SIG-M5 (cell line): ENCODE measurements at regions not wholly inside any gene's neighbourhood (a gene's known extent, or its start where the extent isn't known, plus 50 kb on each side); places are given as distances from the start of the nearest gene placed in this dataset.
"Not testable (repeated sequence)": the region's sequence is repeated elsewhere in the genome, so short reads cannot be mapped to it uniquely, and the experiment has no call there.

Experiments used
- DNase-seq: peaks from one replicate; lab custom pipeline; 2025; lab: John Stamatoyannopoulos, UW

- not testable (repeated sequence) for DNase-seq
Observed at GRCh38 chr13:89215319-89215718, 1544.1 kb downstream of the SLITRK5 start.

GRCh38 chr13:89217813-89218212 lies 1546.6 kb downstream of the SLITRK5 start:
- no peak for DNase-seq

- no peak for DNase-seq
Observed at GRCh38 chr13:89221557-89222158, 1550.5 kb downstream of the SLITRK5 start.

GRCh38 chr13:89227356-89227755 lies 1556.2 kb downstream of the SLITRK5 start:
- no peak for DNase-seq

DNA sequence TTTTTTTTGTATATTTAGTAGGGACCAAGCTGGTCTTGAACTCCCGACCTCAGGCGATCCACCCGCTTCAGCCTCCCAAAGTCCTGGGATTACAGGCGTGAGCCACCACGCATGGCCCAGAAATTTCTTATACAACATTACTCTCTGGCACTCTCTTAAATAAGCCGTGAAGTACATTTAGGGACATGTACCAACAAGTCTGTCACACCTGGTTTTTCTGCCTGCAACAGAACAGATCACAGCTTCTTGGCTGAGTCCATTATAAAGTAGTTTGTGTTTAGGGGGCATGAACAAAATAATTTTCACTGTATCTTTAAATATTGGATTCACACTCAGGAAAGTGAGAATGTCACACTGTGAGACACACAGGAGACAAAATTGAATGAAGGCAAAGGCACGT lies 1567.3 kb downstream of the SLITRK5 start:
- DNase-seq, result no peak

- no peak for DNase-seq
Observed at GRCh38 chr13:89239361-89240127, 1568.4 kb downstream of the SLITRK5 start.

DNA sequence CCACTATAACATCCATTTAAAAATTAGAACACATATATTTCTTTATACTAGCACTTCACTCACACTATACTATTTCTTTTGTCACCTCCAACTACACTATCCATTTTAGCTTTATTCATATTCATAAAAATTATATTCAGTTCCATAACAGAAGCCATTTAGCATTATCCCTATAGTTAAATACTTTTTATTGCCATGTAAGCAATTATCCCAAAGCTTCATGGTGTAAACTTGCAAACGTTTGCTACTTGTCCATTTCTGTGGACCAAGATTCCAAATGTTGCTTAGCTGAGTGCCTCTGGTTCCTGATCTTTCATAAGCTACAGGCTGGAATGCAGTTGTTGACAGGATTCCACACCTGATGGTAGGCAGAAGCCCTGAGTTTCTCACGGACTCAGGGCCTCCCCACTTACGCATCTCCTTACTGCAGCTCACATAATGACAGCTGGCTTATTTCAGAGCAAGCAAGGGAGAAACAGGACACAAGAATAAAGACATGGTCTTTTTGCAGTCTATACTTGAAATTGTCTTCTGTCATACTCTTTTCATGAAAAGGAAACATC lies 1584.8 kb downstream of the SLITRK5 start:
- no peak for DNase-seq

DNA sequence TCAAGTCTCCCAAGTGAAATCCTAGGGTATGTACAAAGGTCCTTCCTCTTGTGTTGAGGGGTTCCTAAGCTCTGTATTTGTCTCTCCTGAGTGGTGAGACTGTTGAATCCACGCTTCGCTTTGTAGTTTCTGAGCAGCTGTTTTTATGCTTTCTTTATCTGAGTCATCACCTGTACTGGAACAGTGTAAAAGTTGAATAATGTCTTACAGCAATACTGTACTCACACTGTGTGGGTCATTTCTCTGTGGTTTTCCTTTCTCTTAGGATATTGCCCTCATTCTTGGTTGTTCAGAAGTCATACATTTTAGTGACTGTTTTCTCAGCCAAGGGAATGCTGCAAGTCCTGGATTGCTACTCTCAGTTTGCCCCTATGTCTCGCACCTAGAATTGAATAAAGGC lies 1596.6 kb downstream of the SLITRK5 start:
- DNase-seq, result no peak

DNA sequence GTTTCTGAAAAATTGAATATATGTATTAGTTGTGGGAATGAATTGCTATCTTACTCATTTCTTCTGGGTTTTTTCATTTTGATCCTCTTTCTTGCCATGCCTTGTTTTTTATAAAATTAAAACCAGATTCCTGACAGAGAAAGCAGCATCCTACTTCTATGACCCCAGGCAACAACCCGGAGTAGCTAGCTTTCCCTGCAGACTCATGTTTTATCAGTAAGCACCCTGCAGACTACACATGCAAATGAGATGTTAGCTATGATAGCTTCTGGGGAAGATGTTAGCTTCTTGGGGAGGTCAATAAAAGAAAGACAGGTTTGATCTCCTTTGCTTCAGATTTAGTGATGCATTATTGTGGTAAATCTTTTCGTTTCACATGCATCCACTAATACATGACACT lies 1598.6 kb downstream of the SLITRK5 start:
- no peak for DNase-seq

GRCh38 chr13:89270736-89271135 lies 1599.6 kb downstream of the SLITRK5 start:
- no peak for DNase-seq

- no peak for DNase-seq
Observed at GRCh38 chr13:89279374-89279773, 1608.2 kb downstream of the SLITRK5 start.

DNA sequence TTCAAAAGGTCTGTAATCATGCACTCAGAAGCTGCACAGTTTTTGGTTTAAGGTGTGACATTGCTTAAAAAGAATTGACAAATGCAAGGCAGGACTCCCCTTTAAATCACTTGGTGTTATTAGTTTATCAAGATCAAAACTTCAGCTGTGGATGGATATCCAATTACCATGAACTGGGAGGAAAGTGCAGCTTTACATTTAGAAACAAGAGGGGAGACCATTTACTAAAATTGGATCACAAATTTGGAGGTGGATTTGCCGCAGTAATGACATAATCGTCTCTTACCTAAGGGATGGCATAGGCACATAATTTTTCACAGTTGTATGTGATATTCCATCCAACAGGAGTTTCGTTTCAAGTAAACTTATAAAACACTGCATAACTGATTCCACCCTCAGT lies 1610.2 kb downstream of the SLITRK5 start:
- no peak for DNase-seq

DNA sequence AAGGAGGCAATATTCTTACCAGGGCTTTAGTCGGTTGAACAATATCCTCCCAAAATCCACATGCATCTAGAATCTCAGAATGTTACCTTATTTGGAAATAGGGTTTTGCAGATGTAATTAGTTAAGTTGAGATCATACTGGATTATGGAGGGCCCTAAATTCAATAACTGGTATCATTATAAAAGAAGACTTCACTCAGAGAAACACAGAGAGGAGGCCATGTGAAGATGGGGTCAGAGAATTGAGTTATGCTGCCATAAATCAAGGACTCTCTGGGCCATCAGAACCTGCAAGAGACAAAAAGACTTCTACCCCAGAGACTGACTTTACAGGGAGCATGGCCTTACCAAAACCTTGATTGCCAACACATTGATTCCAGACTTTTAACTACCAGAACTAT lies 1611.1 kb downstream of the SLITRK5 start:
- no peak for DNase-seq

DNA sequence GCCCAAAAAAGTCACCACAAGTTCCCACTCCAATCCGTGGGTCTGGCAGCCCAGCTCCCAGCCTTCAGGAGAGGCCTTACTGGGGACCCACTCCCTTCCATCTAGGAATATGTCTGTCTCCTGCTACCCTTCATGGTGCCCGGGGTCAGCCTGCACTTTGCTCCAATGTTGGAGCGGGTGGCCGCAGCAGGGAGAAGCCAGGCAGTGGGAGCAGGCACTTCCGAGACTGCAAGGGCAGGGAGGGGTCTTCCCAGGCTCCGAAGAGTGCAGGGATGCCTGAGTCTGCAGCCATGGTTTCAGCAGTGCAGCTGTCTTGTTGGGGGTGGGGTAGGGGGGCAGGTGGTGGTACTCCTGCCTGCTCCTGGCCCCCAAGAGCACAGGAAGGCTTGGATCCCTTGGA lies 1616.2 kb downstream of the SLITRK5 start:
- no peak for DNase-seq

DNA sequence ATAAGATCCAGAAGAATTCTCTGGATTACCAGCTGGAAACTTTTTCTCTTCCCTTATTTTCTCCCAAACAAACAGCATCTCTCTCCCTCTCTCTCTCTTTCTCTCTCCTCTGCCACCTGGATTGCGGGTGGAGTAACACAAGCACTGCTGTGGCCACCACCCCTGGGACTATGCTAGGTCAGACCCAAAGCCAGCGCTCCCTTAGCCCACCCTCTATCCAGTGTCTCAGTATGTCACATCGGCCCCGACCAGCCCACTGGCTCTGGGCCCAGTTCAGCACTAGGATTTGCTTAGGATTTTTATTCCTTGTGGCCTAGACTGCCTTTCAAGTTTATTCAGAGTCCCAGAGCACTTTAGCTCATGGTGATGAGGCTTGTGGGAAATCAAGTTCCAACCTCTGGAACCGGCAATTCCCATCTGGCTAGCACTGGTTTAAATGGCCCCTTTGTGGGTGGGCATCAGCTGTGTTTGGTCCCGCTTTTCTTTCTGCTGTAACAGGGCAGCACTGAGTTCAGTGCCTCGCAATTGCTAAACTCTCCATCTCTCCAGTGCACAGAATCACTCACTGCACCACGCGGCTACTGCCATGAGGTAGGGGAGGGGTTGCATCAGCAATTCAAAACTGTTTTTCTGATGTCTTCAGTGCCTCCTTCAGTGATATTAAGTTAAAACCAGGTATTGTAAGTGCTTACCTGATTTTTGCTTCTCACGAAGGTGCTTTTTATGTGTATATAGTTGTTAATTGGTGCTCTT lies 1623.1 kb downstream of the SLITRK5 start:
- DNase-seq, result no peak

- DNase-seq, result no peak
Observed at GRCh38 chr13:89307278-89307677, 1636.1 kb downstream of the SLITRK5 start.

GRCh38 chr13:89310943-89311672 lies 1639.9 kb downstream of the SLITRK5 start:
- no peak for DNase-seq

- no peak for DNase-seq
Observed at GRCh38 chr13:89315287-89315686, 1644.1 kb downstream of the SLITRK5 start.

DNA sequence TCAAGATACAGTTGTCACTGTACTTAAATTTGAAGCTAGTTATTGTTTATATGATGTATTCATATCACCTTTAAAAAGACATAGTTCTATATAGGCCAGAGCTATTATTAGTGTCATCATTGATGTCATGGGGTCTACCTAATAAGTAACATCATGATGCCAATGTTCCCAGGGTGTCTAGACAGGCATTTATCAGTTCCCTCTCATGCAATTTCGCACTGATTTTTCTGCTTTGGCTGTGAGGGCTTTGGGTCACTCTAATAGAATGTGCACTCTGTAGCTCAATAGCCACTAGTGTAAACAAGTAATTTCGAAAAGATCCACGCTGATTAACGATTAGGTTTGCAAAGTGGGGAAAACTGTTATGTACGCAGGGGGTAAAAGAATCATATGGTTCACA lies 1651.3 kb downstream of the SLITRK5 start:
- DNase-seq, result no peak

DNA sequence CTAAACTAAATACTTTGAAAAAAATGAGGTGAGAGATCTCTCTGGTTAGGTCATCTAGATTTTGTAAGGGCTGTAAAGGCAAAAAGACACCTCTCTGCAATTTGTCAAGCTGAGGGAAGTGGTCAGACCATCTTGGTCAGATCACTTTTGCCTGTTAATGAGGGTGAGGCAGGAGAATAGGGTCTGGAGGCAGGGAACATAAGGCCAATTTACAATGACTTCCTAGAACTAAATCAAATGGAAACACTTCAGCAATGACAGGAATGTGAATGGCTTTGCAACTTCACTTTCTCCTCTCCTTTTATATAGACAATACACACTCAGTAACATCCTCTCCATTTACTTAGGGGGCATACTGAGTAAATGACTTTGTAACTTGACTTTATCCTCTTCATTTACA lies 1653.4 kb downstream of the SLITRK5 start:
- no peak for DNase-seq

- no peak for DNase-seq
Observed at GRCh38 chr13:89343165-89343564, 1672.0 kb downstream of the SLITRK5 start.

GRCh38 chr13:89352384-89352783 lies 1681.2 kb downstream of the SLITRK5 start:
- no peak for DNase-seq
